22Rv1 (cell line): ENCODE measurements at regions not wholly inside any gene's neighbourhood (a gene's known extent, or its start where the extent isn't known, plus 50 kb on each side); places are given as distances from the start of the nearest gene placed in this dataset.
A peak's percentile ranks its signal among the peaks of the same experiment; 100 is the strongest.

Source experiments
- H3K27ac ChIP-seq: fragments of 450-650 bp; 2 replicates; pipeline ENCODE4 v1.5.1; 2017
- CTCF ChIP-seq: fragments of 450-650 bp; IDR thresholded peaks from 2 replicates; pipeline ENCODE4 v1.5.1; 2017; ENCODE audit warnings: mild to moderate bottlenecking
- ZFX ChIP-seq: fragments of 450-650 bp; IDR thresholded peaks from 2 replicates; pipeline ENCODE4 v1.6.1; 2017; ENCODE audit warnings: antibody characterized with exemption, borderline replicate concordance

- no peak for TF ChIP-seq ZFX
- no peak for TF ChIP-seq CTCF
Observed at GRCh38 chr12:17810399-17810798, 279.6 kb downstream of the RERGL start.

GRCh38 chr12:17809206-17809605, 280.8 kb downstream of the RERGL start:
- TF ChIP-seq CTCF: peak; percentile 55
- no peak for TF ChIP-seq ZFX
- no peak overlapping the region for H3K27ac ChIP-seq

More at GRCh38 chr12:17810399-17810798, 279.6 kb downstream of the RERGL start:
- no peak overlapping the region for H3K27ac ChIP-seq

GRCh38 chr12:17802657-17803641, 287.0 kb downstream of the RERGL start:
- H3K27ac ChIP-seq: no peak overlapping the region
- TF ChIP-seq ZFX (no peak), CTCF (peak; percentile 12; the same call in 1 of the 2 replicates)

GRCh38 chr12:17793854-17794253, 296.1 kb downstream of the RERGL start:
- TF ChIP-seq ZFX (no peak), CTCF (no peak)
- H3K27ac ChIP-seq: no peak overlapping the region

GRCh38 chr12:17778242-17778641, 311.8 kb downstream of the RERGL start:
- no peak overlapping the region for H3K27ac ChIP-seq
- TF ChIP-seq ZFX: no peak
- TF ChIP-seq CTCF: no peak

GRCh38 chr12:17763366-17763765, 326.6 kb downstream of the RERGL start:
- no peak for TF ChIP-seq ZFX
- TF ChIP-seq CTCF: no peak
- no peak overlapping the region for H3K27ac ChIP-seq

GRCh38 chr12:17759982-17760381, 330.0 kb downstream of the RERGL start:
- no peak for TF ChIP-seq CTCF
- TF ChIP-seq ZFX: no peak
- H3K27ac ChIP-seq: no peak overlapping the region
